Neural cell (in vitro differentiated cells): ENCODE measurements at regions not wholly inside any gene's neighbourhood (a gene's known extent, or its start where the extent isn't known, plus 50 kb on each side); places are given as distances from the start of the nearest gene placed in this dataset.

ENCODE experiments used
- EP300 ChIP-seq: fragments of 450-650 bp; conservative IDR thresholded peaks from 2 replicates; pipeline ENCODE4 v1.6.1; 2014; ENCODE audit warnings: antibody characterized with exemption, mild to moderate bottlenecking, moderate library complexity; ENCODE audit not compliant: poor library complexity, severe bottlenecking
- EZH2 ChIP-seq: fragments of 200-600, 300-800 bp; shearing (Covaris generic), sonication (generic); IDR thresholded peaks from 2 replicates; pipeline ENCODE4 v1.6.1; 2014; ENCODE audit warnings: antibody characterized with exemption, low read length, borderline replicate concordance, mild to moderate bottlenecking; ENCODE audit not compliant: insufficient read depth, poor library complexity, severe bottlenecking
- POLR2AphosphoS5 ChIP-seq: IDR thresholded peaks from 2 replicates; pipeline ENCODE4 v1.6.1; 2012
- RAD21 ChIP-seq: fragments of 450-650 bp; conservative IDR thresholded peaks from 2 replicates; pipeline ENCODE4 v1.6.1; 2014; ENCODE audit warnings: antibody characterized with exemption, mild to moderate bottlenecking, moderate library complexity
- REST ChIP-seq: IDR thresholded peaks from 2 replicates; pipeline ENCODE4 v1.6.1; 2012; ENCODE audit warnings: borderline replicate concordance
- TAF1 ChIP-seq: IDR thresholded peaks from 2 replicates; pipeline ENCODE4 v1.6.1; 2012; ENCODE audit warnings: low read depth
- TF ChIP-seq, protein P1 (sequence below): fragments of 450-650 bp; IDR thresholded peaks from 2 replicates; pipeline ENCODE4 v1.5.1; 2014; ENCODE audit warnings: antibody characterized with exemption, mild to moderate bottlenecking, moderate library complexity; ENCODE audit not compliant: poor library complexity, severe bottlenecking

- TF ChIP-seq, protein P1, sequence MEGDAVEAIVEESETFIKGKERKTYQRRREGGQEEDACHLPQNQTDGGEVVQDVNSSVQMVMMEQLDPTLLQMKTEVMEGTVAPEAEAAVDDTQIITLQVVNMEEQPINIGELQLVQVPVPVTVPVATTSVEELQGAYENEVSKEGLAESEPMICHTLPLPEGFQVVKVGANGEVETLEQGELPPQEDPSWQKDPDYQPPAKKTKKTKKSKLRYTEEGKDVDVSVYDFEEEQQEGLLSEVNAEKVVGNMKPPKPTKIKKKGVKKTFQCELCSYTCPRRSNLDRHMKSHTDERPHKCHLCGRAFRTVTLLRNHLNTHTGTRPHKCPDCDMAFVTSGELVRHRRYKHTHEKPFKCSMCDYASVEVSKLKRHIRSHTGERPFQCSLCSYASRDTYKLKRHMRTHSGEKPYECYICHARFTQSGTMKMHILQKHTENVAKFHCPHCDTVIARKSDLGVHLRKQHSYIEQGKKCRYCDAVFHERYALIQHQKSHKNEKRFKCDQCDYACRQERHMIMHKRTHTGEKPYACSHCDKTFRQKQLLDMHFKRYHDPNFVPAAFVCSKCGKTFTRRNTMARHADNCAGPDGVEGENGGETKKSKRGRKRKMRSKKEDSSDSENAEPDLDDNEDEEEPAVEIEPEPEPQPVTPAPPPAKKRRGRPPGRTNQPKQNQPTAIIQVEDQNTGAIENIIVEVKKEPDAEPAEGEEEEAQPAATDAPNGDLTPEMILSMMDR, result no peak
- TF ChIP-seq TAF1 (no peak), RAD21 (no peak), POLR2AphosphoS5 (no peak), EZH2 (no peak), REST (no peak), EP300 (no peak)
Measured at GRCh38 chr14:55845963-55846825, 266.2 kb downstream of the KTN1 start.
